ENCODE measurements at regions not wholly inside any gene's neighbourhood (a gene's known extent, or its start where the extent isn't known, plus 50 kb on each side); places are given as distances from the start of the nearest gene placed in this dataset.
"Not testable (repeated sequence)": the region's sequence is repeated elsewhere in the genome, so short reads cannot be mapped to it uniquely, and the experiment has no call there.

- no peak overlapping the region for H3K9ac ChIP-seq
- no peaks in the 10 kb centered on the region for H3K9me3 ChIP-seq
- no peaks in the 10 kb centered on the region for H3K27me3 ChIP-seq
- no peaks in the 10 kb centered on the region for H4K20me1 ChIP-seq
- H3K4me1 ChIP-seq: no peaks in the 10 kb centered on the region
- no peak overlapping the region for H3K27ac ChIP-seq
- no peak overlapping the region for H3K4me3 ChIP-seq
- TF ChIP-seq Cebpa-rat (IDR thresholded peaks at IDR 0.05): no peak
- H3K4me2 ChIP-seq: no peak overlapping the region
- no peaks in the 10 kb centered on the region for H3K36me3 ChIP-seq
Measured at GRCh38 chr5:67997892-67998457, 217.6 kb upstream of the PIK3R1 start.

- Histone ChIP-seq H3K9me3 (no peaks in the 10 kb centered on the region), H4K20me1 (no peaks in the 10 kb centered on the region), H3K27me3 (no peaks in the 10 kb centered on the region), H3K4me1 (no peaks in the 10 kb centered on the region), H3K36me3 (no peaks in the 10 kb centered on the region), H3K4me2 (no peak overlapping the region), H3K9ac (no peak overlapping the region), H3K4me3 (no peak overlapping the region), H3K27ac (no peak overlapping the region)
- TF ChIP-seq Cebpa-rat (IDR thresholded peaks at IDR 0.05): no peak
Measured at GRCh38 chr5:67997148-67997547, 218.4 kb upstream of the PIK3R1 start.

DNA sequence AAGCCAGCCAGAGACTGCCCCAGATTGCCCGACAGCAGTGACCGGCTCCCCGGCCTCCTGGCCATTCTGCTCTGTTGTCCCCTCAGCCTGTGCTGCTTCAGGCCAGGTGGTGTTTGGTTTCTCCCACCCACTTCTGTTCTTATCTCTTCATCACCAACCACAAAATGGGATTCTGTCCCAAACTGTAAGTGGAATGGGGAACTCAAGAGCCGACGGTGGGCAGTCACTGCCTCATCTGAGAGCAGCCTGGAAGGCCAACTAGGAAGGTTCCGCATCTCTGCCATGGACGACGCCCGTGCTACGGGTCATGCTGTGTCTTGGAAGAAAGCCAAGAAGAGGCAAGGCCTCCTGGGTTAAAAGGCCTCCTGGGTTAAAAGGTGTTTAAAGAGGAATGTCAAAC is 219.0 kb upstream of the PIK3R1 start:
- Histone ChIP-seq H3K4me1 (no peaks in the 10 kb centered on the region), H3K4me3 (no peak overlapping the region), H3K27ac (no peak overlapping the region), H3K9ac (no peak overlapping the region), H3K4me2 (no peak overlapping the region), H3K9me3 (no peaks in the 10 kb centered on the region), H3K27me3 (no peaks in the 10 kb centered on the region), H4K20me1 (no peaks in the 10 kb centered on the region), H3K36me3 (no peaks in the 10 kb centered on the region)
- TF ChIP-seq Cebpa-rat (IDR thresholded peaks at IDR 0.05): no peak

GRCh38 chr5:67992923-67993322 is 222.6 kb upstream of the PIK3R1 start:
- Histone ChIP-seq H3K4me3 (no peak overlapping the region), H3K9me3 (no peaks in the 10 kb centered on the region), H3K4me2 (no peak overlapping the region), H3K4me1 (no peaks in the 10 kb centered on the region), H3K27me3 (no peaks in the 10 kb centered on the region), H4K20me1 (no peaks in the 10 kb centered on the region), H3K27ac (no peak overlapping the region), H3K36me3 (no peaks in the 10 kb centered on the region), H3K9ac (no peak overlapping the region)
- no peak for TF ChIP-seq Cebpa-rat (IDR thresholded peaks at IDR 0.05)

DNA sequence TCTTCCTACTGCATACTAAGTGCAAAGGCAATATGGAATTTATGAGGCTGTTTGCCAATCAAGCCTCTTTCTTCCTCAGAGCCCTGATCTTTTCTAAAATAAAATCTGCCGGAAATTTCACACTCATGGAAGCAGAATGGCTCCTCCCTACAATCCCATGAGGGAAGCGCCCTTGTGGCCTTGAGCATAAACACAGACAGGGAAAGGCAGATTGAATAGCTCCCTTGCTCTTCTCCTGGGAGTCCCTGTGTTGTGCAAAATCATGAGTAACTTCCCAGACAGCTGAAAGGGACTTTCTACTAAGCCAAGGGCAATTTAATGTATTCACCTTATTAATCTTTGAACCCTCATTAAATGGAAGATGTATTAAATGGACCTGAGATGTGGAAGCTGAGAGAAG is 226.1 kb upstream of the PIK3R1 start:
- H3K4me3 ChIP-seq: no peak overlapping the region
- H3K9me3 ChIP-seq: no peaks in the 10 kb centered on the region
- no peak overlapping the region for H3K9ac ChIP-seq
- TF ChIP-seq Cebpa-rat (IDR thresholded peaks at IDR 0.05): no peak
- no peak overlapping the region for H3K4me2 ChIP-seq
- H4K20me1 ChIP-seq: no peaks in the 10 kb centered on the region
- H3K36me3 ChIP-seq: no peaks in the 10 kb centered on the region
- no peaks in the 10 kb centered on the region for H3K27me3 ChIP-seq
- H3K27ac ChIP-seq: no peak overlapping the region
- no peaks in the 10 kb centered on the region for H3K4me1 ChIP-seq

GRCh38 chr5:67986761-67987160 is 228.8 kb upstream of the PIK3R1 start:
- no peaks in the 10 kb centered on the region for H3K9me3 ChIP-seq
- no peaks in the 10 kb centered on the region for H3K36me3 ChIP-seq
- no peak overlapping the region for H3K27ac ChIP-seq
- H3K4me1 ChIP-seq: peaks cover 9% of the 10 kb centered on the region; the same call in 1 of the 2 replicates
- H3K4me3 ChIP-seq: no peak overlapping the region
- no peak overlapping the region for H3K9ac ChIP-seq
- no peak overlapping the region for H3K4me2 ChIP-seq
- H4K20me1 ChIP-seq: no peaks in the 10 kb centered on the region
- no peak for TF ChIP-seq Cebpa-rat (IDR thresholded peaks at IDR 0.05)
- no peaks in the 10 kb centered on the region for H3K27me3 ChIP-seq

DNA sequence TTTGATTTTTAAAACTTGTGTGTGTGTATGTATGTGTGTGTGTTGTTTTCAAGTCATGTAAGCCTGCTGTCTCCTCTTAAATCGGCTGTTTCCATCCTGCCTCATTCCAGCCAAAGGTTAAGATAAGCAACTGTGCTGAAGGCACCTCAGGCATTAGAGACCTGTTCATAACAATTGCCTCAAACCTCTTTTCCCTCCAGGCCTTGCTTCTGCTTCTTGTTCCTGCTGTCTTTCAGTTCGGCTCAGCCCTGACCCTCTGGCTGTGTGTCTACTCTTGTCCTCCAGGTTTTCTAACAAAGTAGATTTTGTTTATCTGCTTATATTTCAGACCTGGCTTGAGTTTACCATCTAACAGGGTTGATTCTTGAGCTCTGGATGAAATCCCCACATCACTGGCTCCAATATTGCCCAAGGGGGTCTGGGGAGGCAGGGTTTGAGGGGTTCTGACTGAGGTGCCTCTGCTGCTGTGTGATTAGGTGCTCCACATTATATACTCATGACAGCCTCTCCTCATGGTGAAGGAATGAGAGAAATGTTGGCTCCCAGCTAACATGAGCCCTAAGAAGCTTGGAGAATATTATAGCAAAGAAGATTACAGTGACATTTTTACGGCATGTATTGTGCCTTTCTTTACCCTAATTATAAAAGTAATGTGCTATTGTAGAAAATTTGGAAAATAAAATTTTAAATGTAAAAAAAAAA is 229.7 kb upstream of the PIK3R1 start:
- H3K9ac ChIP-seq: no peak overlapping the region
- no peaks in the 10 kb centered on the region for H4K20me1 ChIP-seq
- no peaks in the 10 kb centered on the region for H3K27me3 ChIP-seq
- no peaks in the 10 kb centered on the region for H3K9me3 ChIP-seq
- H3K36me3 ChIP-seq: no peaks in the 10 kb centered on the region
- no peak for TF ChIP-seq Cebpa-rat (IDR thresholded peaks at IDR 0.05)
- no peak overlapping the region for H3K27ac ChIP-seq
- no peak overlapping the region for H3K4me2 ChIP-seq
- peaks cover 9% of the 10 kb centered on the region; the same call in 1 of the 2 replicates for H3K4me1 ChIP-seq
- H3K4me3 ChIP-seq: no peak overlapping the region

DNA sequence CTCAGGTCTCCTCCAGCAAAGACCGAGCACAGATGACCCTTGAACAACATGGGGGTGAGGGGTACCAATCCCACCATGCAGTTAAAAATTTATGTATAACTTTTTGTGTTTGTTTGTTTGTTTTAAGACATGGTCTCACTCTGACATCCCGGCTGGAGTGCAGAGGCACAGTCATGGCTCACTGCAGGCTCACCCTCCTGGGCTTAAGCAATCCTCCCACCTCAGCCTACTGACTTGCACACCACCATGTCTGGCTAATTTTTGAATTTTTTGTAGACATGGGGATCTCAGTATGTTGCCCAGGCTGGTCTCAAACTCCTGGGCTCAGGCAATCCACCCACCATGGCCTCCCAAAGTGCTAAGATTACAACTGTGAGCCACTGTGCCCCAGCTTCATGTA is 231.0 kb upstream of the PIK3R1 start:
- Histone ChIP-seq H3K4me3 (no peak overlapping the region), H4K20me1 (no peaks in the 10 kb centered on the region), H3K36me3 (no peaks in the 10 kb centered on the region), H3K9ac (no peak overlapping the region), H3K4me1 (peaks cover 9% of the 10 kb centered on the region; the same call in 1 of the 2 replicates), H3K27ac (no peak overlapping the region), H3K27me3 (no peaks in the 10 kb centered on the region), H3K9me3 (no peaks in the 10 kb centered on the region), H3K4me2 (no peak overlapping the region)
- TF ChIP-seq Cebpa-rat (IDR thresholded peaks at IDR 0.05): no peak

GRCh38 chr5:67983251-67984110 is 232.1 kb upstream of the PIK3R1 start:
- no peaks in the 10 kb centered on the region for H4K20me1 ChIP-seq
- H3K9ac ChIP-seq: no peak overlapping the region
- H3K9me3 ChIP-seq: no peaks in the 10 kb centered on the region
- H3K27ac ChIP-seq: no peak overlapping the region
- no peaks in the 10 kb centered on the region for H3K27me3 ChIP-seq
- H3K4me3 ChIP-seq: no peak overlapping the region
- no peaks in the 10 kb centered on the region for H3K36me3 ChIP-seq
- TF ChIP-seq Cebpa-rat (IDR thresholded peaks at IDR 0.05): no peak
- H3K4me1 ChIP-seq: peaks cover 9% of the 10 kb centered on the region; the same call in 1 of the 2 replicates
- no peak overlapping the region for H3K4me2 ChIP-seq

DNA sequence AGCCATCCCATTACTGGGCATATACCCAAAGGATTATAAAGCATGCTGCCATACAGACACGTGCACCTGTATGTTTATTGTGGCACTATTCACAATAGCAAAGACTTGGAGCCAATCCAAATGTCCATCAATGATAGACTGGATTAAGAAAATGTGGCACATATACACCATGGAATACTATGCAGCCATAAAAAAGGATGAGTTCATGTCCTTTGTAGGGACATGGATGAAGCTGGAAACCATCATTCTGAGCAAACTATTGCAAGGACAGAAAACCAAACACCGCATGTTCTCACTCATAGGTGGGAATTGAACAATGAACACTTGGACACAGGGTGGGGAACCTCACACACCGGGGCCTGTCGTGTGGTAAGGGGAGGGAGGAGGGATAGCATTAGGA is 233.4 kb upstream of the PIK3R1 start:
- not testable (repeated sequence) for H3K4me2 ChIP-seq, H3K27ac ChIP-seq, H3K4me3 ChIP-seq, H3K27me3 ChIP-seq, H3K36me3 ChIP-seq, H3K9ac ChIP-seq, H4K20me1 ChIP-seq, H3K9me3 ChIP-seq
- peaks cover 15% of the 10 kb centered on the region for H3K4me1 ChIP-seq

Data from BLaER1 (cell line).